ENCODE measurements at regions not wholly inside any gene's neighbourhood (a gene's known extent, or its start where the extent isn't known, plus 50 kb on each side); places are given as distances from the start of the nearest gene placed in this dataset.

GRCh38 chr9:115212832-115213231 lies 94.9 kb upstream of the TNC start:
- no peak overlapping the region for H3K9ac ChIP-seq (ENCODE audit: extremely low read depth, low read length, poor library complexity, severe bottlenecking)

GRCh38 chr9:115213818-115214334 lies 95.9 kb upstream of the TNC start:
- no peak for TF ChIP-seq CTCF (conservative IDR thresholded peaks at IDR 0.05)
- no peaks in the 10 kb centered on the region for H3K36me3 Mint-ChIP-seq (ENCODE audit: low read depth)
- DNase-seq, result no peak
- Histone ChIP-seq H3K9ac (ENCODE audit: extremely low read depth, low read length, poor library complexity, severe bottlenecking) (no peak overlapping the region), H3K9me3 (ENCODE audit: control insufficient read depth, low read length) (no peaks in the 10 kb centered on the region), H3K27me3 (ENCODE audit: control insufficient read depth, insufficient read depth, low read length, poor library complexity, severe bottlenecking) (no peaks in the 10 kb centered on the region), H3K4me1 (ENCODE audit: control insufficient read depth, insufficient read depth, low read length) (peaks cover 3% of the 10 kb centered on the region), H3K36me3 (ENCODE audit: control insufficient read depth, insufficient read depth, low read length) (no peaks in the 10 kb centered on the region), H3K4me3 (ENCODE audit: low read length) (no peak overlapping the region), H3K27ac (ENCODE audit: low read depth, low read length) (no peak overlapping the region)
- 50 to 78% methylated on average over 1 to 2 of the region's 2 CpGs for WGBS, 2 experiments (ENCODE audit: insufficient coverage in 1 of 2, insufficient read length in 1 of 2)
- H3K27me3 Mint-ChIP-seq (ENCODE audit: insufficient read depth), result no peaks in the 10 kb centered on the region
- H3K4me1 Mint-ChIP-seq, result peaks cover 42% of the 10 kb centered on the region
- H3K9me3 Mint-ChIP-seq, result no peaks in the 10 kb centered on the region
- peak overlapping the region; percentile 8 for H3K27ac Mint-ChIP-seq
- H3K4me3 Mint-ChIP-seq, result no peak overlapping the region

More at GRCh38 chr9:115212832-115213231, 94.9 kb upstream of the TNC start:
- Histone ChIP-seq H3K27me3 (ENCODE audit: control insufficient read depth, insufficient read depth, low read length, poor library complexity, severe bottlenecking) (no peaks in the 10 kb centered on the region), H3K4me3 (ENCODE audit: low read length) (no peak overlapping the region), H3K36me3 (ENCODE audit: control insufficient read depth, insufficient read depth, low read length) (no peaks in the 10 kb centered on the region), H3K27ac (ENCODE audit: low read depth, low read length) (no peak overlapping the region), H3K4me1 (ENCODE audit: control insufficient read depth, insufficient read depth, low read length) (peaks cover 9% of the 10 kb centered on the region), H3K9me3 (ENCODE audit: control insufficient read depth, low read length) (no peaks in the 10 kb centered on the region)
- 60 to 87% methylated on average over 1 to 3 of the region's 3 CpGs for WGBS, 2 experiments (ENCODE audit: insufficient coverage in 1 of 2, insufficient read length in 1 of 2)
- no peak for DNase-seq
- Mint-ChIP-seq H3K4me3 (no peak overlapping the region), H3K4me1 (peaks cover 53% of the 10 kb centered on the region), H3K9me3 (no peaks in the 10 kb centered on the region), H3K27me3 (ENCODE audit: insufficient read depth) (no peaks in the 10 kb centered on the region), H3K36me3 (ENCODE audit: low read depth) (no peaks in the 10 kb centered on the region), H3K27ac (no peak overlapping the region)
- no peak for TF ChIP-seq CTCF (conservative IDR thresholded peaks at IDR 0.05)

- H3K27ac Mint-ChIP-seq, result no peak overlapping the region
- no peaks in the 10 kb centered on the region for H3K27me3 Mint-ChIP-seq (ENCODE audit: insufficient read depth)
- Histone ChIP-seq H3K4me3 (ENCODE audit: low read length) (no peak overlapping the region), H3K9me3 (ENCODE audit: control insufficient read depth, low read length) (no peaks in the 10 kb centered on the region), H3K9ac (ENCODE audit: extremely low read depth, low read length, poor library complexity, severe bottlenecking) (no peak overlapping the region), H3K27ac (ENCODE audit: low read depth, low read length) (no peak overlapping the region), H3K4me1 (ENCODE audit: control insufficient read depth, insufficient read depth, low read length) (peaks cover 3% of the 10 kb centered on the region), H3K36me3 (ENCODE audit: control insufficient read depth, insufficient read depth, low read length) (no peaks in the 10 kb centered on the region), H3K27me3 (ENCODE audit: control insufficient read depth, insufficient read depth, low read length, poor library complexity, severe bottlenecking) (no peaks in the 10 kb centered on the region)
- TF ChIP-seq CTCF (conservative IDR thresholded peaks at IDR 0.05), result no peak
- DNase-seq, result no peak
- 93 to 94% methylated on average over 6 of the region's 6 CpGs for WGBS, 2 experiments (ENCODE audit: insufficient coverage in 1 of 2, insufficient read length in 1 of 2)
- peaks cover 24% of the 10 kb centered on the region for H3K4me1 Mint-ChIP-seq
- H3K4me3 Mint-ChIP-seq, result no peak overlapping the region
- H3K36me3 Mint-ChIP-seq (ENCODE audit: low read depth), result no peaks in the 10 kb centered on the region
- H3K9me3 Mint-ChIP-seq, result no peaks in the 10 kb centered on the region
Observed at GRCh38 chr9:115216873-115217272, 98.9 kb upstream of the TNC start.

Data from endodermal cell (in vitro differentiated cells).